A549 (cell line): ENCODE measurements at regions not wholly inside any gene's neighbourhood (a gene's known extent, or its start where the extent isn't known, plus 50 kb on each side); places are given as distances from the start of the nearest gene placed in this dataset.

Source experiments
- CBX8 ChIP-seq: fragments of 200-600 bp; sonication (generic); IDR thresholded peaks from 2 replicates; pipeline ENCODE4 v1.6.1; 2016
- CHD2 ChIP-seq: fragments of 150-350 bp; IDR thresholded peaks from 2 replicates; pipeline ENCODE4 v1.6.1; 2014; ENCODE audit warnings: low read length; ENCODE audit not compliant: partially characterized antibody
- CTCF ChIP-seq: fragments of >200 bp; sonication (Bioruptor Twin); formaldehyde crosslinking; IDR thresholded peaks from 3 replicates; pipeline ENCODE4 v1.5.1; 2016
- EP300 ChIP-seq, 2 experiments: fragments of >200 bp; sonication (Bioruptor Twin); formaldehyde crosslinking; IDR thresholded peaks; 2 replicates in 1 of 2; 3 replicates in 1 of 2; pipeline ENCODE4 v1.6.1; 2016 to 2017
- ESRRA ChIP-seq: fragments of 150-350 bp; IDR thresholded peaks from 2 replicates; pipeline ENCODE4 v1.6.1; 2014; ENCODE audit warnings: mild to moderate bottlenecking, low read length, borderline replicate concordance
- FOXS1 ChIP-seq: fragments of 250-450 bp; sonication (Bioruptor Pico); IDR thresholded peaks from 2 replicates; pipeline ENCODE4 v1.5.0; 2020; ENCODE audit warnings: mild to moderate bottlenecking, moderate library complexity
- HMGXB4 ChIP-seq: fragments of 250-450 bp; sonication (Bioruptor Pico); IDR thresholded peaks from 2 replicates; pipeline ENCODE4 v1.5.0; 2021; ENCODE audit warnings: mild to moderate bottlenecking, moderate library complexity, borderline replicate concordance
- PBX3 ChIP-seq: IDR thresholded peaks from 2 replicates; pipeline ENCODE4 v1.6.1; 2012
- POLR2A ChIP-seq: IDR thresholded peaks from 2 replicates; pipeline ENCODE4 v1.6.1; 2012; ENCODE audit warnings: mild to moderate bottlenecking, low read length
- RAD21 ChIP-seq, 2 experiments: fragments of >200 bp in 1 of 2; sonication (Bioruptor Twin) in 1 of 2; formaldehyde crosslinking in 1 of 2; IDR thresholded peaks in 1 of 2; conservative IDR thresholded peaks in 1 of 2; 2 replicates in 1 of 2; 3 replicates in 1 of 2; pipeline ENCODE4 v1.6.1; 2012 to 2018; ENCODE audit warnings: inconsistent platforms in 1 of 2
- RCOR1 ChIP-seq: fragments of 150-350 bp; IDR thresholded peaks from 2 replicates; pipeline ENCODE4 v1.6.1; 2014; ENCODE audit warnings: antibody characterized with exemption, low read length, low read depth
- REST ChIP-seq: fragments of 200-600 bp; sonication (generic); IDR thresholded peaks from 2 replicates; pipeline ENCODE4 v1.6.1; 2016; ENCODE audit warnings: antibody characterized with exemption, mild to moderate bottlenecking, moderate library complexity
- USF2 ChIP-seq: fragments of 450-650 bp; IDR thresholded peaks from 2 replicates; pipeline ENCODE4 v1.6.1; 2014; ENCODE audit warnings: antibody characterized with exemption

- TF ChIP-seq ESRRA = no peak
- TF ChIP-seq REST = no peak
- no peak for TF ChIP-seq CTCF
- no peak for TF ChIP-seq EP300 (IDR thresholded peaks at IDR 0.05)
- TF ChIP-seq POLR2A = no peak
- TF ChIP-seq CBX8 = no peak
- no peak for TF ChIP-seq RCOR1
- TF ChIP-seq PBX3 = no peak
- TF ChIP-seq CHD2 = no peak
- TF ChIP-seq USF2 = no peak
- no peak for TF ChIP-seq RAD21 (conservative IDR thresholded peaks at IDR 0.05 in 1 of 2, IDR thresholded peaks at IDR 0.05 in 1 of 2)
- no peak for TF ChIP-seq FOXS1 (CRISPR knock-in tag)
- TF ChIP-seq HMGXB4 (CRISPR knock-in tag) = no peak
Measured at GRCh38 chr15:93505506-93505905, 416.5 kb upstream of the RGMA start.
